ENCODE measurements at regions not wholly inside any gene's neighbourhood (a gene's known extent, or its start where the extent isn't known, plus 50 kb on each side); places are given as distances from the start of the nearest gene placed in this dataset.

DNA sequence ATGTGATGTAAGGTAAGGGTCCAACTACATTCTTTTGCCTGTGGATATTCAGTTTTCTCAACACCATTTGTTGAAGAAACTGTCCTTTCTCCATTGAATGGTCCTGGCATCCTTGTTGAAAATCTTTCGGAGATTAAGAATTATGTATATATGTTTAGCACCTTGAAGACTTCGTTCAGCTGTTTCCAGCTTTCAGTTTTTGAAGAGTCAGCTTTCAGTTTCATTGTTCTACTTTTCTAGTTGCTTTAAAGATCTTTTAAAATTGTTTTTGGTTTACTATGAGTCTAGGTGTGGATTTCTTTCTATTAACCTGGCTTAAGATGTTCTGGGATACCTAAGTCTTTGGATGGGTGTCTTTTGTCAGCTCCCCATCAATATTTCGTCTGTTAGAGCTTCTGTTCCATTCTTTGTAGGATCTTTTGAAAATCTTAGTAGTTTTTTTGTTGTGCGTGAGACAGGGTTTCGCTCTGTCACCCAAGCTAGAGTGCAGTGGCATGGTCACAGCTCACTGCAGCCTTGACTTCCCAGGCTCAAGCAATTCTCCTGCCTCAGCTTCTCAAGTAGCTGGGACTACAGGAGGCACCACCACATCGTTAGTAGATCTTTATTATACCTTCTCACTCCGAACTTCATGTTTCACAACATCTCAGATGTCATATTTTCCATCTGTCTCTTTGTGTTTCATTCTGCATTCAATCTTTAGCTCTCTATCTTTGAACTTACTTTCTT, 353.5 kb upstream of the B3GALT2 start:
- DNase-seq (ENCODE audit: extremely low read depth in 1 of 4, low spot score in 3 of 4) (no peak), FAIRE-seq (no peak), ATAC-seq (no peak)
- no peaks in the 10 kb centered on the region for H3K36me3 ChIP-seq (ENCODE audit: control insufficient read depth, insufficient read depth, low read length)
- POLR2A ChIA-PET: no interaction called here
- intact Hi-C loops (cut with micrococcal nuclease) (no loop called here), in situ Hi-C loops (cut with MboI) (no loop called here)
- H3K9me1 ChIP-seq (ENCODE audit: control insufficient read depth, insufficient read depth, low read length): no peaks in the 10 kb centered on the region
- H2AFZ ChIP-seq (ENCODE audit: low read depth, low read length): no peak overlapping the region
- BruUV-seq (replicated peaks): no TSS peak
- H3K79me2 ChIP-seq (ENCODE audit: control insufficient read depth, insufficient read depth, low read length): no peaks in the 10 kb centered on the region
- no peaks in the 10 kb centered on the region for H3K4me1 ChIP-seq (replicated peaks in 1 of 2; ENCODE audit: control insufficient read depth in 2 of 2, insufficient read depth in 2 of 2, low read length in 2 of 2)
- TF ChIP-seq, protein P1, sequence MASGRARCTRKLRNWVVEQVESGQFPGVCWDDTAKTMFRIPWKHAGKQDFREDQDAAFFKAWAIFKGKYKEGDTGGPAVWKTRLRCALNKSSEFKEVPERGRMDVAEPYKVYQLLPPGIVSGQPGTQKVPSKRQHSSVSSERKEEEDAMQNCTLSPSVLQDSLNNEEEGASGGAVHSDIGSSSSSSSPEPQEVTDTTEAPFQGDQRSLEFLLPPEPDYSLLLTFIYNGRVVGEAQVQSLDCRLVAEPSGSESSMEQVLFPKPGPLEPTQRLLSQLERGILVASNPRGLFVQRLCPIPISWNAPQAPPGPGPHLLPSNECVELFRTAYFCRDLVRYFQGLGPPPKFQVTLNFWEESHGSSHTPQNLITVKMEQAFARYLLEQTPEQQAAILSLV (tag; IDR thresholded peaks at IDR 0.05): no peak
- TF ChIP-seq RBBP5 (IDR thresholded peaks at IDR 0.05; ENCODE audit: borderline replicate concordance, insufficient read depth, low read length, poor library complexity, severe bottlenecking) (no peak), CC2D1A (IDR thresholded peaks at IDR 0.05) (no peak), HDAC6 (IDR thresholded peaks at IDR 0.05; ENCODE audit: low read depth, low read length) (no peak), BHLHE40 (IDR thresholded peaks at IDR 0.05; ENCODE audit: low read length) (no peak), HMGN3 (IDR thresholded peaks at IDR 0.05; ENCODE audit: borderline replicate concordance, extremely low read depth, insufficient read length, low read depth, low read length) (no peak), ZKSCAN8 (CRISPR knock-in tag; IDR thresholded peaks at IDR 0.05) (no peak), ZNF311 (CRISPR knock-in tag; IDR thresholded peaks at IDR 0.05) (no peak), JUNB (CRISPR knock-in tag; conservative IDR thresholded peaks at IDR 0.05) (no peak), NFE2L1 (tag; IDR thresholded peaks at IDR 0.05; ENCODE audit: borderline replicate concordance, low read depth) (no peak), ZNF589 (CRISPR knock-in tag; IDR thresholded peaks at IDR 0.05; ENCODE audit: low read depth) (no peak), SMARCA5 (IDR thresholded peaks at IDR 0.05) (no peak), ZFP30 (CRISPR knock-in tag; IDR thresholded peaks at IDR 0.05; ENCODE audit: borderline replicate concordance) (no peak), TEAD1 (CRISPR knock-in tag; IDR thresholded peaks at IDR 0.05) (no peak), BDP1 (IDR thresholded peaks at IDR 0.05; ENCODE audit: insufficient read depth, insufficient read length) (no peak), ZC3H4 (CRISPR knock-in tag; IDR thresholded peaks at IDR 0.05; ENCODE audit: borderline replicate concordance) (no peak)
- TF ChIP-seq, protein P2, sequence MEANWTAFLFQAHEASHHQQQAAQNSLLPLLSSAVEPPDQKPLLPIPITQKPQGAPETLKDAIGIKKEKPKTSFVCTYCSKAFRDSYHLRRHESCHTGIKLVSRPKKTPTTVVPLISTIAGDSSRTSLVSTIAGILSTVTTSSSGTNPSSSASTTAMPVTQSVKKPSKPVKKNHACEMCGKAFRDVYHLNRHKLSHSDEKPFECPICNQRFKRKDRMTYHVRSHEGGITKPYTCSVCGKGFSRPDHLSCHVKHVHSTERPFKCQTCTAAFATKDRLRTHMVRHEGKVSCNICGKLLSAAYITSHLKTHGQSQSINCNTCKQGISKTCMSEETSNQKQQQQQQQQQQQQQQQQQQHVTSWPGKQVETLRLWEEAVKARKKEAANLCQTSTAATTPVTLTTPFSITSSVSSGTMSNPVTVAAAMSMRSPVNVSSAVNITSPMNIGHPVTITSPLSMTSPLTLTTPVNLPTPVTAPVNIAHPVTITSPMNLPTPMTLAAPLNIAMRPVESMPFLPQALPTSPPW (CRISPR knock-in tag; IDR thresholded peaks at IDR 0.05): no peak
- TF ChIP-seq, protein P3, sequence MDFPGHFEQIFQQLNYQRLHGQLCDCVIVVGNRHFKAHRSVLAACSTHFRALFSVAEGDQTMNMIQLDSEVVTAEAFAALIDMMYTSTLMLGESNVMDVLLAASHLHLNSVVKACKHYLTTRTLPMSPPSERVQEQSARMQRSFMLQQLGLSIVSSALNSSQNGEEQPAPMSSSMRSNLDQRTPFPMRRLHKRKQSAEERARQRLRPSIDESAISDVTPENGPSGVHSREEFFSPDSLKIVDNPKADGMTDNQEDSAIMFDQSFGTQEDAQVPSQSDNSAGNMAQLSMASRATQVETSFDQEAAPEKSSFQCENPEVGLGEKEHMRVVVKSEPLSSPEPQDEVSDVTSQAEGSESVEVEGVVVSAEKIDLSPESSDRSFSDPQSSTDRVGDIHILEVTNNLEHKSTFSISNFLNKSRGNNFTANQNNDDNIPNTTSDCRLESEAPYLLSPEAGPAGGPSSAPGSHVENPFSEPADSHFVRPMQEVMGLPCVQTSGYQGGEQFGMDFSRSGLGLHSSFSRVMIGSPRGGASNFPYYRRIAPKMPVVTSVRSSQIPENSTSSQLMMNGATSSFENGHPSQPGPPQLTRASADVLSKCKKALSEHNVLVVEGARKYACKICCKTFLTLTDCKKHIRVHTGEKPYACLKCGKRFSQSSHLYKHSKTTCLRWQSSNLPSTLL (IDR thresholded peaks at IDR 0.05): no peak
- no peak overlapping the region for H3K9ac ChIP-seq (ENCODE audit: insufficient read depth in 1 of 2, low read depth in 2 of 2, low read length in 2 of 2)
- no peaks in the 10 kb centered on the region for H4K20me1 ChIP-seq (replicated peaks; ENCODE audit: control insufficient read depth, insufficient read depth, low read length)
- no peak overlapping the region for H3K27ac ChIP-seq (ENCODE audit: extremely low read depth, low read depth, low read length)
- no peaks in the 10 kb centered on the region for H3K27me3 ChIP-seq (ENCODE audit: control insufficient read depth in 2 of 2, insufficient read depth in 2 of 2, low read length in 2 of 2)
- H3K4me3 ChIP-seq: no peak overlapping the region
- H3K9me3 ChIP-seq (replicated peaks; ENCODE audit: control insufficient read depth, insufficient read depth, low read depth, low read length): no peaks in the 10 kb centered on the region
- no peak overlapping the region for H3K4me2 ChIP-seq (ENCODE audit: insufficient read depth, low read length)
- CTCF ChIA-PET (ENCODE audit: low intra/inter-chr PET ratio): no interaction called here
- 1% methylated on average over 7 of the region's 7 CpGs for WGBS (ENCODE audit: insufficient coverage, low coverage, missing lambda C conversion rate)

Measured in K562 (cell line).